IMR-90 (cell line): ENCODE measurements at regions not wholly inside any gene's neighbourhood (a gene's known extent, or its start where the extent isn't known, plus 50 kb on each side); places are given as distances from the start of the nearest gene placed in this dataset.

Experiments
- ATAC-seq: fragments of 200-7000 bp; cut with Tn5 transposase; 2 replicates; pipeline ENCODE4 v1.9.1; 2020; ENCODE audit warnings: low read depth, mild to moderate bottlenecking, moderate library complexity
- BruUV-seq: library from RNA; stranded (reverse); fragments of 400-500 nt; replicated peaks from 2 replicates; lab custom pipeline; 2021; lab: Mats Ljungman, UMichigan
- CTCF ChIA-PET: fragments of 300-600 bp; formaldehyde crosslinking; extraction: SDS; loops from one replicate; lab custom pipeline; 2021; ENCODE audit warnings: antibody characterized with exemption; lab: Yijun Ruan, JAX
- POLR2A ChIA-PET: fragments of 300-600 bp; sonication (Branson Sonifier 250); formaldehyde crosslinking; loops from one replicate; lab custom pipeline; 2022; ENCODE audit warnings: antibody characterized with exemption; ENCODE audit not compliant: unreplicated experiment; lab: Charles Lee
- DNase-seq: peaks from one replicate; pipeline ENCODE4 v3.0.0; 2013
- H2AFZ ChIP-seq: replicated peaks from 2 replicates; pipeline ENCODE3; 2013; ENCODE audit warnings: low read length, mild to moderate bottlenecking; ENCODE audit not compliant: poor library complexity
- H2AK5ac ChIP-seq: 2 replicates; pipeline ENCODE4 v1.6.1; 2013; ENCODE audit warnings: low read depth, low read length, inconsistent platforms
- H2AK9ac ChIP-seq: replicated peaks from 2 replicates; pipeline ENCODE3; 2013; ENCODE audit warnings: mild to moderate bottlenecking, low read depth, low read length, moderate library complexity; ENCODE audit not compliant: poor library complexity
- H2BK120ac ChIP-seq: 2 replicates; pipeline ENCODE4 v1.6.1; 2013; ENCODE audit warnings: low read depth, low read length, inconsistent platforms
- H2BK15ac ChIP-seq: 3 replicates; pipeline ENCODE4 v1.6.1; 2013; ENCODE audit warnings: low read depth, low read length, inconsistent platforms
- H2BK20ac ChIP-seq: 2 replicates; pipeline ENCODE4 v1.6.1; 2013; ENCODE audit warnings: low read depth, mild to moderate bottlenecking, inconsistent platforms, low read length, moderate library complexity
- H2BK5ac ChIP-seq: 2 replicates; pipeline ENCODE4 v1.6.1; 2013; ENCODE audit warnings: mild to moderate bottlenecking, low read depth, low read length, inconsistent platforms; ENCODE audit not compliant: poor library complexity, severe bottlenecking
- H3K14ac ChIP-seq: replicated peaks from 2 replicates; pipeline ENCODE4 v1.6.1; 2013; ENCODE audit warnings: low read depth, low read length, inconsistent platforms
- H3K18ac ChIP-seq: 2 replicates; pipeline ENCODE4 v1.6.1; 2013; ENCODE audit warnings: low read depth, low read length, control low read depth
- H3K23ac ChIP-seq: 2 replicates; pipeline ENCODE4 v1.6.1; 2013; ENCODE audit warnings: low read depth, low read length, inconsistent platforms
- H3K27ac ChIP-seq: 2 replicates; pipeline ENCODE4 v1.5.1; 2013; ENCODE audit warnings: mild to moderate bottlenecking, control low read depth, low read length; ENCODE audit not compliant: insufficient read depth
- H3K27me3 ChIP-seq: 2 replicates; pipeline ENCODE4 v1.6.1; 2013; ENCODE audit warnings: low read length; ENCODE audit not compliant: control insufficient read depth, insufficient read depth
- H3K36me3 ChIP-seq: 2 replicates; pipeline ENCODE4 v1.6.1; 2013; ENCODE audit warnings: low read length, mixed read lengths; ENCODE audit not compliant: control insufficient read depth, insufficient read depth
- H3K4ac ChIP-seq: 2 replicates; pipeline ENCODE4 v1.6.1; 2013; ENCODE audit warnings: low read depth, low read length, inconsistent platforms
- H3K4me1 ChIP-seq: 2 replicates; pipeline ENCODE4 v1.6.1; 2013; ENCODE audit warnings: low read length, mixed read lengths; ENCODE audit not compliant: control insufficient read depth, insufficient read depth
- H3K4me2 ChIP-seq: 2 replicates; pipeline ENCODE4 v1.6.1; 2013; ENCODE audit warnings: low read depth, mild to moderate bottlenecking, control low read depth, low read length, moderate library complexity
- H3K4me3 ChIP-seq: 2 replicates; pipeline ENCODE4 v1.5.1; 2013; ENCODE audit warnings: low read depth, mild to moderate bottlenecking, control low read depth, low read length, moderate library complexity; ENCODE audit not compliant: insufficient read depth
- H3K56ac ChIP-seq: 2 replicates; pipeline ENCODE4 v1.6.1; 2013; ENCODE audit warnings: low read length, inconsistent platforms; ENCODE audit not compliant: insufficient read depth; ENCODE audit errors: extremely low read depth
- H3K79me1 ChIP-seq, 2 experiments: 2 replicates each; pipeline ENCODE4 v1.6.1; 2013; ENCODE audit warnings: low read length in 2 of 2, inconsistent platforms in 1 of 2, low read depth in 1 of 2
- H3K9ac ChIP-seq: 2 replicates; pipeline ENCODE4 v1.6.1; 2013; ENCODE audit warnings: low read depth, low read length, control low read depth
- H3K9me1 ChIP-seq: 2 replicates; pipeline ENCODE4 v1.6.1; 2013; ENCODE audit warnings: low read length, inconsistent platforms; ENCODE audit not compliant: insufficient read depth
- H3K9me3 ChIP-seq: 2 replicates; pipeline ENCODE4 v1.6.1; 2013; ENCODE audit warnings: low read length; ENCODE audit not compliant: control insufficient read depth, insufficient read depth
- H4K20me1 ChIP-seq: 2 replicates; pipeline ENCODE4 v1.6.1; 2013; ENCODE audit warnings: low read length, inconsistent platforms; ENCODE audit not compliant: insufficient read depth
- H4K5ac ChIP-seq: 2 replicates; pipeline ENCODE4 v1.6.1; 2013; ENCODE audit warnings: mild to moderate bottlenecking, low read depth, low read length, control low read depth
- H4K8ac ChIP-seq, 2 experiments: 2 replicates each; pipeline ENCODE4 v1.6.1; 2013; ENCODE audit warnings: low read depth in 2 of 2, low read length in 2 of 2, control low read depth in 1 of 2, inconsistent platforms in 1 of 2
- H4K91ac ChIP-seq: 2 replicates; pipeline ENCODE4 v1.6.1; 2013; ENCODE audit warnings: low read depth, low read length, inconsistent platforms; ENCODE audit not compliant: insufficient read depth
- MAFK ChIP-seq: IDR thresholded peaks from 2 replicates; pipeline ENCODE4 v1.6.1; 2012; ENCODE audit warnings: low read depth, low read length, improper control_type of control experiment
- MXI1 ChIP-seq: IDR thresholded peaks from 2 replicates; pipeline ENCODE4 v1.6.1; 2012; ENCODE audit warnings: low read depth, mild to moderate bottlenecking, low read length, moderate library complexity, borderline replicate concordance
- NFE2L2 ChIP-seq: fragments of 150-350 bp; IDR thresholded peaks from 2 replicates; pipeline ENCODE4 v1.6.1; 2016; ENCODE audit warnings: low read depth, mild to moderate bottlenecking, low read length
- POLR2A ChIP-seq: IDR thresholded peaks from 2 replicates; pipeline ENCODE4 v1.6.1; 2012; ENCODE audit warnings: mild to moderate bottlenecking, low read depth, low read length
- RAD21 ChIP-seq: IDR thresholded peaks from 2 replicates; pipeline ENCODE4 v1.6.1; 2012; ENCODE audit warnings: low read length, improper control_type of control experiment
- RFX5 ChIP-seq: IDR thresholded peaks from 2 replicates; pipeline ENCODE4 v1.8.0; 2012; ENCODE audit warnings: low read depth, mild to moderate bottlenecking, low read length, moderate library complexity
- SMC3 ChIP-seq: fragments of 150-350 bp; IDR thresholded peaks from 2 replicates; pipeline ENCODE4 v1.6.1; 2016; ENCODE audit warnings: low read depth, mild to moderate bottlenecking, antibody characterized with exemption, low read length, moderate library complexity
- WGBS, 2 experiments: methylation state at CpG; one replicate each; pipeline versions ENCODE4 v1.1.5 to v1.1.7; 2013; ENCODE audit warnings: missing lambda C conversion rate in 2 of 2; ENCODE audit not compliant: insufficient read length in 1 of 2; ENCODE audit errors: extremely low coverage in 2 of 2; 5-methylcytosine and 5-hydroxymethylcytosine counted together
- dilution Hi-C: fragments of 300-500 bp; cut with HindIII; formaldehyde crosslinking; loops from one replicate; pipeline ENCODE4 v1.14.3; 2018; ENCODE audit warnings: low sequenced_read_pairs; ENCODE audit not compliant: unreplicated experiment
- in situ Hi-C: fragments of 300-500 bp; cut with MboI; formaldehyde crosslinking; loops from 3 replicates; pipeline ENCODE4 v1.14.3; 2019; ENCODE audit warnings: low sequenced_read_pairs, inconsistent platforms, mixed read lengths
- intact Hi-C: fragments of 100-400 bp; cut with micrococcal nuclease; formaldehyde crosslinking; loops from 2 replicates; pipeline ENCODE4 v1.10.0; 2022

DNA sequence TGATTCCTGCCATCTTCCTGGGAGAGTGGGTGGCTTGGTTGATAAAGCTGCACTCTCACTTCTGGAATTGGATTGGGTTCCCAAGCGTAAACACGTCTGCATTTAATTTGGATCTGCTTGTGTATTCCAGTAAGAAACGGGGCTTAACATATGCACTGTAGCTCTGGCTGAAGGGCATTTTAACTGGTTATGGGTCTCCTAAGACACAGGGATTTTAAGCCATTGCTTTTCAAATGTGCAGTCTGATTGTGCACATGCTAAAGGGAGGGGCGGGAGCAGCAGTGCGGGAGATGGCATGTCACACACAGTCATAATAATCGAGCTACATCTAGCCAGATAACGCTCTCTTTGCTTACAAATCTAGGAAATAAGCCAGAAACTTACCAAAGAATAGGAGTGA, 247.3 kb upstream of the LYZL1 start:
- H3K23ac ChIP-seq = peak overlapping the region; percentile 1; the same call in 1 of the 2 replicates
- 29% methylated on average over 3 of the region's 7 CpGs; no CpG with 5 or more reads in 1 of the 2 experiments for WGBS, 2 experiments
- BruUV-seq = no TSS peak

More for the DNA sequence above, 247.3 kb upstream of the LYZL1 start:
- no peaks in the 10 kb centered on the region for H3K79me1 ChIP-seq
- H3K27ac ChIP-seq = peak overlapping the region; percentile 50; the same call in 1 of the 2 replicates
- CTCF ChIA-PET = no interaction called here
- peak overlapping the region; percentile 40 for H2BK20ac ChIP-seq
- peak overlapping the region; percentile 99 for H2BK120ac ChIP-seq
- 0 out of 2 replicates have a peak overlapping the region, but pooled peaks have one; percentile 37 for H2AK5ac ChIP-seq
- POLR2A ChIA-PET = no interaction called here
- dilution Hi-C loops = no loop called here
- no peak overlapping the region for H3K4me3 ChIP-seq
- in situ Hi-C loops = no loop called here
- peak overlapping the region; percentile 38; the same call in 2 of the 3 replicates for H2BK15ac ChIP-seq
- H3K36me3 ChIP-seq = no peaks in the 10 kb centered on the region
- peak overlapping the region in 1 of 2 experiments; percentile 19; a peak in 2 of 4 replicates for H4K8ac ChIP-seq
- 0 out of 2 replicates have a peak overlapping the region, but pooled peaks have one; percentile 24 for H3K56ac ChIP-seq
- peaks cover 3% of the 10 kb centered on the region; the same call in 1 of the 2 replicates for H3K27me3 ChIP-seq
- peak overlapping the region; percentile 1; the same call in 1 of the 2 replicates for H3K14ac ChIP-seq
- no peak overlapping the region for H2BK5ac ChIP-seq
- DNase-seq (peak; percentile 37), ATAC-seq (peak; percentile 33; the same call in 1 of the 2 replicates)
- H3K4ac ChIP-seq = peak overlapping the region; percentile 35
- peaks cover 12% of the 10 kb centered on the region for H3K9me1 ChIP-seq
- no peak for TF ChIP-seq MXI1
- no peak for TF ChIP-seq RFX5
- TF ChIP-seq POLR2A = no peak
- no peak for TF ChIP-seq SMC3
- no peak for TF ChIP-seq MAFK
- no peak for TF ChIP-seq NFE2L2
- no peak for TF ChIP-seq RAD21
- H3K4me1 ChIP-seq = peaks cover 23% of the 10 kb centered on the region
- peak overlapping the region; percentile 98 for H3K18ac ChIP-seq
- intact Hi-C loops = loop anchor here (10.0 kb wide), 1 partner anchor 263 kb away; no protein-coding TSS in a partner anchor
- peaks cover 4% of the 10 kb centered on the region; the same call in 1 of the 2 replicates for H4K20me1 ChIP-seq
- H4K5ac ChIP-seq = peak overlapping the region; percentile 38
- H4K91ac ChIP-seq = peak overlapping the region; percentile 40
- peak overlapping the region; percentile 59 for H3K4me2 ChIP-seq
- no peaks in the 10 kb centered on the region for H3K9me3 ChIP-seq
- H2AK9ac ChIP-seq = no peak overlapping the region
- H3K9ac ChIP-seq = no peak overlapping the region; the same call in 1 of the 2 replicates
- peak overlapping the region; percentile 27 for H2AFZ ChIP-seq
